Activated T-helper 2 cell treated with anti-CD3 and anti-CD28 coated beads, Interferon-gamma antibody, Interleukin-2, Interleukin-4, amounts not matched to agents 10 μg/mL and 5 μg/mL and 100 μg/mL, durations not matched to agents 14 hours and 24 hours and 36 hours (primary cell): ENCODE measurements at regions not wholly inside any gene's neighbourhood (a gene's known extent, or its start where the extent isn't known, plus 50 kb on each side); places are given as distances from the start of the nearest gene placed in this dataset.

ENCODE experiments used
- DNase-seq: peaks from one replicate; pipeline ENCODE4 v3.0.0; 2021; ENCODE audit warnings: low spot score
- H3K27ac Mint-ChIP-seq: one replicate; pipeline ENCODE4 v1.8.0; 2021; ENCODE audit warnings: mixed read lengths
- H3K27me3 Mint-ChIP-seq: one replicate; pipeline ENCODE4 v1.8.0; 2021; ENCODE audit warnings: low read depth, mixed read lengths
- H3K36me3 Mint-ChIP-seq: one replicate; pipeline ENCODE4 v1.8.0; 2021; ENCODE audit warnings: low read depth, mixed read lengths
- H3K4me1 Mint-ChIP-seq: one replicate; pipeline ENCODE4 v1.8.0; 2021; ENCODE audit warnings: low read depth, mixed read lengths
- H3K4me3 Mint-ChIP-seq: one replicate; pipeline ENCODE4 v1.8.0; 2021; ENCODE audit warnings: low read depth, mild to moderate bottlenecking, moderate library complexity, mixed read lengths
- H3K9me3 Mint-ChIP-seq: one replicate; pipeline ENCODE4 v1.8.0; 2021; ENCODE audit warnings: mixed read lengths
- intact Hi-C: fragments of 100-400 bp; cut with micrococcal nuclease; formaldehyde crosslinking; loops from one replicate; pipeline ENCODE4 v1.15.1; 2023

DNA sequence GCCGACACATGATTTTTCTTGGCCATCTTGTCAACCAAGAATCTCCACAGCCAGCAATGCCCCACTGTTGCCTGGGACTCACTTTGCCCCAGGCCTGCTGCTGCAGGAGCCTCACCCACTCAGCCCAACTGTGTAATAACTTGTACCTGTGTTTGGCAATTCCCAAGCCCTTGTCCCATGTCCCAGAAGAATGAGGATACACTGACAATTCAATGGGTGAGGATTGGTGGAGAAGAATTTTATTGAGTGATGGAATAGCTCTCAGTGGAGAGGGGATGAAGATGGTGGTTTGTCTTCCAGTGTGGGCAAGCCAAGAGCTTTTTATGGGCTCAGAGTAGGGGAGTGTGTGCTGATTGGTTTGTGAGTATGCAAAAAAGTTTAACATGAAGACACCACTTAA lies 861.9 kb downstream of the TFAP2A start:
- no peak overlapping the region for H3K4me3 Mint-ChIP-seq
- no peak for DNase-seq
- no peaks in the 10 kb centered on the region for H3K27me3 Mint-ChIP-seq
- H3K9me3 Mint-ChIP-seq = peaks cover 16% of the 10 kb centered on the region
- no peaks in the 10 kb centered on the region for H3K36me3 Mint-ChIP-seq
- H3K27ac Mint-ChIP-seq = no peak overlapping the region
- intact Hi-C loops = no loop called here
- no peaks in the 10 kb centered on the region for H3K4me1 Mint-ChIP-seq

DNA sequence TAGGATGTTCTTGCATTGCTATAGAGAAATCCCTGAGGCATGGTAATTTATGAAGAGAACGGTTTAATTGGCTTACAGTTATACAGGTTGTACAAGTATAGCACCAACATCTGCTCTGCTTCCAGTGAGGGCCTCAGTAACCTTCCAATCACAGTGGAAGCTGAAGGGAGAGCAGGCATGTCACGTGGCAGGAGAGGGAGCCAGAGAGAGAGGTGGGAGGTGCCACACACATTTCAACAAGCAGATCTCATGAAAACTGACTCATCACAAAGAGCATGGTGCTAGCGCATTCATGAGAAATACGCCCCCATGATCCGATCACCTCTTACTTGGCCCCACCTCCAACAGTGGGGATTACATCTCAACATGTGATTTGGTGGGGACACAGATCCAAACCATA lies 871.2 kb downstream of the TFAP2A start:
- Mint-ChIP-seq H3K9me3 (no peaks in the 10 kb centered on the region), H3K36me3 (no peaks in the 10 kb centered on the region), H3K27me3 (no peaks in the 10 kb centered on the region), H3K4me3 (no peak overlapping the region), H3K27ac (no peak overlapping the region), H3K4me1 (no peaks in the 10 kb centered on the region)
- intact Hi-C loops = no loop called here
- no peak for DNase-seq

DNA sequence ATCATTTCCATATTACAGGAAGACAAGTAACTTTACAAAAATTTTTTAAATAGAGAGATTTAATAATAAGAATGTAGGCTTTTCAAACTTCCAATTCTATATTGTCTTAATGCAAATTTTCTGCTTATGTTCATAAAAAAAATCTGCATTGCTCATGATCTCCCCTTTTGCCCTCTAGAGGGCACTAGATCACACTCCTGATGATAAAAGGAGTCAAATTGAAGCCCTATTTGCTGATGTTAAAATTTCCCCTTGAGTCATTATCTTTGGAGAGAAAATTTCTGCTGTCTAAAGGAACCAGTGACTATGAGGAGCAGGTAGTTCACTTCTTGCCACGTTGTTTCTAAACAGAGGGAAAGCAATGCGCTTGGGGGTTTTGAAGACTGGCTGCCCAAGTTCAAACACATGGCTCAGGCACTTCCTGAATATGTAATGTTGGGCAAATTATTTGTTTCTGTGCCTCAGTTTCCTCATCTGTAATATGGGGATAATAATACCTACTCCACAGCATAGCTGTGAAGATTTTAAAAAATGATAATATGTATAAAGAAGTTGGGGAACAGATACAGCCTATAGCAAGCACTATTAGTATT lies 874.2 kb downstream of the TFAP2A start:
- Mint-ChIP-seq H3K27me3 (no peaks in the 10 kb centered on the region), H3K9me3 (no peaks in the 10 kb centered on the region), H3K4me1 (no peaks in the 10 kb centered on the region), H3K36me3 (no peaks in the 10 kb centered on the region), H3K27ac (no peak overlapping the region), H3K4me3 (no peak overlapping the region)
- no peak for DNase-seq
- intact Hi-C loops = no loop called here

DNA sequence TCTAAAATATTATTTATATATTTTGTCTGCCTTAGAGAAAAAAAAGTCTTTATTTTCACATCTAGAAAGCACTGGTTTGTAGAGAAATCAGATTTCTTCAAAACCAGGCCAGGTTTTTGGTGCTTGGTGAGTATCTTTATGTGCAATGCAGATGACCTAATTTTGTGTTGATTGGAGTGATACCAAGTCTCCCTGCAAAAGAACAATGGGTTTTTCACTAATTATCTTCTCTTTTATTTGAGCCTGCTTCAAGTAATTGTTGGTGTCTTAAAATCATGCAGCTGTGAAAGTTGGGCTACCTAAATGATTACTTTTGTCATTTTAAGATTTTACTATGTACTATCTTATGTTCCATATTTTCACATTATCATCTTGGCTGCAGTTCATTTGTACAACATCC lies 874.7 kb downstream of the TFAP2A start:
- intact Hi-C loops = no loop called here
- no peaks in the 10 kb centered on the region for H3K9me3 Mint-ChIP-seq
- no peaks in the 10 kb centered on the region for H3K36me3 Mint-ChIP-seq
- DNase-seq = no peak
- H3K27me3 Mint-ChIP-seq = no peaks in the 10 kb centered on the region
- no peaks in the 10 kb centered on the region for H3K4me1 Mint-ChIP-seq
- H3K4me3 Mint-ChIP-seq = no peak overlapping the region
- H3K27ac Mint-ChIP-seq = no peak overlapping the region

DNA sequence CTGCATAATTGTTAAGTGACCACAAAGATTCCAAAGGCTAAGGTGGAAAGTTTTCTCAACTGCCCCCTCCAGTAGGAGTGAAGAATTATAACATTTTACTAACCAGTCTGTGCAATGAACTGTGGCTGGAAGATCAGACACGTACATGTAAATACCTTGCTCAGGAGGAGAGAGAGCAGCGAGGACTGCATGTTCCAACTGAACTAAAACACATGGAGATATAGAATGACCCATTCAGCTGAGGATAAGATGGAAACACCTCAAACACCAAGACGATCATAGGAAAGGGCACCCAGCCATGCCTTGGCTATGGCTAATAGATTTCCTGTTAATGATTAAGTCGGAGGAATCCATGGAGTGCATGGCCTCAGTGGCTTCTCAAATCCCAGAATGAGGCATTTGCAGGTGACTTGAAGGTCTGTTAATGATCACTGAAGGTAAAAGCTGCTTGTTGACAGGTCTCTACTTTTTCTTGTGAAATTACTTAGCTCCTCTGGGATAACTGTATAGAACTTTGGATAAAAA lies 875.6 kb downstream of the TFAP2A start:
- intact Hi-C loops = no loop called here
- no peak for DNase-seq

DNA sequence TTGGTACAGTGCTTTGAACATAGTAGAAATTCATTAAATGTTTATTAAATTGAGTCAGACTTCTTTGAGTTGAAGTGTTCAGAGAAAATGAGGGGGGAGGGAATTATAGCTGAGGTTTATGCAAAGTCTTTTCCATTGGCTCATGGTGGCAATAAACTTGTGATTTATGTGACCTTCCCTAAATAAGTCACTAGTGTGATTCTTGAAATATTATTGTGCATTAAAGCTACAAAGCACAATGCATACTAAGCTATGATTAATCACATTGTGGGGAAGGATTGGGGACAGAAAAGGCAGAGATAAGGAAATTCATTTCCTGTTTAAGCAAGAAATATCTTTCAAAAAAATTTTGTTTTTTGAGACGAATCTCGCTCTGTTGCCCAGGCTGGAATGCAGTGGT lies 877.5 kb downstream of the TFAP2A start:
- Mint-ChIP-seq H3K4me1 (no peaks in the 10 kb centered on the region), H3K36me3 (no peaks in the 10 kb centered on the region), H3K27ac (no peak overlapping the region), H3K27me3 (no peaks in the 10 kb centered on the region), H3K4me3 (no peak overlapping the region), H3K9me3 (no peaks in the 10 kb centered on the region)
- intact Hi-C loops = no loop called here
- DNase-seq = no peak

More for the DNA sequence above, 875.6 kb downstream of the TFAP2A start:
- no peaks in the 10 kb centered on the region for H3K36me3 Mint-ChIP-seq
- no peak overlapping the region for H3K4me3 Mint-ChIP-seq
- no peaks in the 10 kb centered on the region for H3K9me3 Mint-ChIP-seq
- no peaks in the 10 kb centered on the region for H3K4me1 Mint-ChIP-seq
- H3K27me3 Mint-ChIP-seq = no peaks in the 10 kb centered on the region
- H3K27ac Mint-ChIP-seq = no peak overlapping the region

DNA sequence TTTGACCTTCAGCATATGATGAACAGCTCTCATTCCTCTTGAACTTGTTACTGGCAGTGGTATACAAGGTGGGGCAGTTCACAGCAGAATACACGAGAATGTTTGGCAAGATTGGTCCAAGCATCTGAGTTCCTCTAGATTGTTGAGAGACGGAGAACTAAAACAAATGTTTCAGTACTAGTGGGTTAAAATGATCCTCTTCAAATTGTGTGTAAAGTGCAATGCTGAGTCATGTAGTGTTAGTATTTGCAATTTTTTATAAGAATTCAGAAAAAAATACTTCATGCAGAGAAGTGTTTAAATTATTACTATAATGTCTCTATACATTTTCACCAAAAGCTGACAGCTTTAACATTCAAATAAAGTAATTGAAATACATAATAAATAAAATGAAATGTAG lies 879.8 kb downstream of the TFAP2A start:
- Mint-ChIP-seq H3K27me3 (no peaks in the 10 kb centered on the region), H3K4me1 (no peaks in the 10 kb centered on the region), H3K4me3 (no peak overlapping the region), H3K9me3 (no peaks in the 10 kb centered on the region), H3K36me3 (no peaks in the 10 kb centered on the region), H3K27ac (no peak overlapping the region)
- intact Hi-C loops = no loop called here
- DNase-seq = no peak

DNA sequence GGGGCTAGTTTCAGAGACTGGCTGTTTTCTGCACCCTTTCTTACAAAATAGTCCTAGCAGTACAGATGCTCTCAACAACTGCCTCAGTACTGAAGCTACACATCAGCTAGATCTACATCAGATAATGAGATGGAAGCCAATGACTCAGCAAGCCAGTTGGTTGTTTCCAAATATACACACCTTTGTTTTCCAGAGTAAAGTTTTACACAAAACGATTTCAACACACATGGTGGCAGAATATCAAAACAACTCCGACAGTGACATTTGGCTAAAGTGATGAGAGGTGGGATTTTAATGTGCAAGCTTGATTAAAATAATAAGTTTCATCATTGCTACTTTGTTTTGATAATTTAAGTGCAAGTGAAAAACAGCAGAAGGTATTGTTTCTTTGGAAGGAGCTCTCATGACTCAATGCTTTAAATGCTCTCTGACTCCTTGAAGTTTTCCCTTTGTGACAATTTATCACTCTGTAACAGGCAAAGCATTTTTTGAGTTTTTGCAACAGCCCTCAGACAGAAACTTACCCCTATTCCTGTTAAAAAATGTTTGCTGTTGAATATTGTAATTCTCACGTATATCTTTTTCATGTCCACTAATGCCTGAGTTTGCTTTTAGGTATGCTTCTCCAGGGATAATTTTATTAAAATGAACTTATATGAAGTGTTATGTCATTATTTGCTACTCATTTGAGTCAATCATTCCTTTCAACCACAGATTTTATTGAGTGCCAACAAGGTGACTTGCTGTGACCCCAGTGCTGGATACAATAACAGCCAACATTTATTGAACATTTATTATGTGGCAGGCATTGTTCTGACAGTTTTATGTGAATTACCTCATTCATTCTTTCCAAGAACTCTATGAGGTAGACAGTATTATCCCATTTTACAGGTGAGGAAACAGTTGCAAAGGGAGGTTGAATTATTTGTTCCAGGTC lies 882.0 kb downstream of the TFAP2A start:
- H3K27me3 Mint-ChIP-seq = no peaks in the 10 kb centered on the region
- intact Hi-C loops = no loop called here
- DNase-seq = no peak
- H3K4me3 Mint-ChIP-seq = no peak overlapping the region
- H3K36me3 Mint-ChIP-seq = no peaks in the 10 kb centered on the region
- H3K9me3 Mint-ChIP-seq = peaks cover 3% of the 10 kb centered on the region
- no peaks in the 10 kb centered on the region for H3K4me1 Mint-ChIP-seq
- no peak overlapping the region for H3K27ac Mint-ChIP-seq

DNA sequence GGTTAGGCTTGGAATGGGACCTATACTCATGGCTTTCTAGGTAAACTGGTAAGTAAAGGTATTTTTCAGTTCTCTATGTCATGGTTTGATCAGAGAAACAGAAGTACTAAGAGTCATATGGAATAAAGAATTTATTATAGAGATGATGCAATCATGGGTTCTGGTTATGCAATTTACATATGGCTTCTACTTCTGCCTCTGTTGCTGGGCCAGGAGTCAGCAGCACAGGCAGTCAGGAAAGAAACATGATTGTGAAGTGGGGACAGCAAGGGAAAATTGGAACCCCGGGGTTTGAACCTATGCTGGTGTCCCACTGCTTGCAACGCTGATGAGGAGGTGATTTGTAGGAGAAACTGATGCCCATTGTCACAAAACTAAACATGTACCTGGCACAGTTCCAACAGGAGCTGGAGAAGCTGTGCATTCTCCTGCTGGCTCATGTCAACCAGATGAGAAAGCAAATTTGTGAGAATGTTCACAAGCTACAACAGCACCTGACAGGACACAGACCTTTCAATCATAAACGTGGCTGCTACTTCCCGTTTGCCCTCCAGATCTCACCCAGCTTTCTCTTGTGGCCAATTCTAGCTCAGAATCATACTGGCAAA lies 887.1 kb downstream of the TFAP2A start:
- intact Hi-C loops = no loop called here
- no peaks in the 10 kb centered on the region for H3K4me1 Mint-ChIP-seq
- H3K4me3 Mint-ChIP-seq = no peak overlapping the region
- H3K27ac Mint-ChIP-seq = no peak overlapping the region
- H3K36me3 Mint-ChIP-seq = no peaks in the 10 kb centered on the region
- H3K9me3 Mint-ChIP-seq = peaks cover 13% of the 10 kb centered on the region
- no peak for DNase-seq
- no peaks in the 10 kb centered on the region for H3K27me3 Mint-ChIP-seq

DNA sequence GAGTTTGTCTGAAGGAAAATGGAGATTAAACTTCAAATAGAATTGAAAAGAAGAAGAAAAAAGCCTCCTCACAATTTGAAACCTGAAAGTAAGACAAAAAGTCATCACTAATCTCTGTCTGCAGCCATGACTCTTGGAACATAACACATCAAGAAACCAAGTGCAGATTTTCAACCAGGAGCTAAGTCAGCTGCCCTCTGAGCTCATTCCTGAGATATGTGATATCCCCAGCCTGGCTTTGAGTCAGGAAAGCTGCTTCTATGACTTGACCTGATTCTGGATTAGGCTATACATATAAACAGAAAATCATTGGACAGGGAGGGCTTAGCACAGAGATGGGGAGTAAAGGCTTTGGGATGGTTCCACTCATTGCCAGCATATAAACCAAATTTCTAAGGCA lies 891.4 kb downstream of the TFAP2A start:
- intact Hi-C loops = no loop called here
- no peak for DNase-seq
- no peak overlapping the region for H3K4me3 Mint-ChIP-seq

DNA sequence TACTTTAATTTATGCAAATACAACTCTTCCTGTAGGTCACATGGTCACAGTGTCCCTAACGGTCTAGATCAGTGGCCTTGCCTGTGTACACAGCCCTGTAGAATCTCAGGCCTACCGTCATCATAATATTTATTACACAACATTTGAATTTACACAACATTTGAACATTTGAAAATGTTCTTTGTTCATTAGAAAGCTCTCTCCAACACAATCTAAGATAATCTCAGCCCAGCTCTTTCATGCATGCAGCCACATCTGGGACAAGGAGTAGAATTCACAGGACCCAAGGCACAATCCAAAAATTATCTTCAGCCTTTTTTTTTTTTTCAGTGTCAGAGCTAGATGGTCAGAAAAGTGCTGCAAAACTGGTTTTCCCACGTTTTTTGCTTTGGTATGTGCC lies 892.8 kb downstream of the TFAP2A start:
- Mint-ChIP-seq H3K4me3 (no peak overlapping the region), H3K27ac (no peak overlapping the region), H3K4me1 (peaks cover 3% of the 10 kb centered on the region), H3K36me3 (no peaks in the 10 kb centered on the region), H3K27me3 (no peaks in the 10 kb centered on the region), H3K9me3 (peaks cover 6% of the 10 kb centered on the region)
- intact Hi-C loops = no loop called here
- no peak for DNase-seq

More for the DNA sequence above, 891.4 kb downstream of the TFAP2A start:
- H3K4me1 Mint-ChIP-seq = peaks cover 3% of the 10 kb centered on the region
- no peaks in the 10 kb centered on the region for H3K36me3 Mint-ChIP-seq
- peaks cover 10% of the 10 kb centered on the region for H3K9me3 Mint-ChIP-seq
- H3K27ac Mint-ChIP-seq = no peak overlapping the region
- no peaks in the 10 kb centered on the region for H3K27me3 Mint-ChIP-seq

DNA sequence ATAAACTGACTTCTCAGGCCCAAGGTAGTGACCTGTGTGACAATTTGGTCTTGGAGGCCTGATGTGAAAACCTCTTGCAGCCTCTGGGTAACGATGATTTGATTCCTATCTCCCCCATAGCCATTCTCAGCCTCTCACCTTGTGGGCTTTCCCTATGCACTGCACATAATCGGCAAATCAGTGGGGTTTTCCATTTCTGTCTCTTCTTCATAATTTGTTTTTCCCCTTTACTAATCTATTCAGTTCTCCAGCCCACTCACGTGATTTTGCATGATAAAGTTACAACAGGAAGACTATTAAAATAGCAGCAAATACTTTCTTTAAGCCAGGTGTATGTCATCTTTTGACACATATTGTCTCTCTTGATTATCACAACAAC lies 893.7 kb downstream of the TFAP2A start:
- H3K4me3 Mint-ChIP-seq = no peak overlapping the region
- no peaks in the 10 kb centered on the region for H3K27me3 Mint-ChIP-seq
- no peak for DNase-seq
- peak overlapping the region; percentile 64 for H3K27ac Mint-ChIP-seq
- H3K4me1 Mint-ChIP-seq = peaks cover 3% of the 10 kb centered on the region
- H3K36me3 Mint-ChIP-seq = no peaks in the 10 kb centered on the region
- H3K9me3 Mint-ChIP-seq = peaks cover 5% of the 10 kb centered on the region
- intact Hi-C loops = no loop called here
